ENCODE measurements at regions not wholly inside any gene's neighbourhood (a gene's known extent, or its start where the extent isn't known, plus 50 kb on each side); places are given as distances from the start of the nearest gene placed in this dataset.
"Not testable (repeated sequence)": the region's sequence is repeated elsewhere in the genome, so short reads cannot be mapped to it uniquely, and the experiment has no call there.

DNA sequence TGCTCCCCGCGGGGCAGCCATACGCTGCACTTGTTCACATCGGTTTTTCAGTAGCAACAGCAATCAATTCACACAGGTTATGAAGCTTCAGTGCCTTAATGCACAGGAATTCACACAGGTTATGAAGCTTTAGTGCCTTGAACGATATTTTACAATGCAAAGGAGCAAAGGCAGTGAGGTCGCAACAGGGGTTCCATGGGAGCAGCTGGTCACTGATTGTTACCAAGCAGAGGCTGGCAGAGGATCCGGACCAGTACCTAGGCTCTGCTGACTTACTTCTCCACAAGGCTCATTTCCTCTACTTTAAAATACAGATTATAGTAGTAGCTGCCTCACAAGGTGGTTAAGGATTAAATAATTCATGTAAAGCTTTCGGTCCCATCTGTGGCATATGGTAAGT is 95.2 kb upstream of the ODAD2 start:
- no peaks in the 10 kb centered on the region for H3K27me3 ChIP-seq
- H3K36me3 ChIP-seq, result peaks cover 0 to 1% (median 0%) of the 10 kb centered on the region in 4 donors
- DNase-seq, result no peak
- H3K4me3 ChIP-seq, result no peak overlapping the region
- WGBS, 2 donors, result 95 to 96% methylated on average over 8 of the region's 8 CpGs
- H3K4me1 ChIP-seq, result no peaks in the 10 kb centered on the region
- intact Hi-C loops (cut with DNase I), result no loop called here
- no peak overlapping the region for H3K27ac ChIP-seq
- no peaks in the 10 kb centered on the region for H3K9me3 ChIP-seq
- TF ChIP-seq EP300 (IDR thresholded peaks at IDR 0.05) (no peak), POLR2AphosphoS5 (IDR thresholded peaks at IDR 0.05) (no peak), POLR2A (IDR thresholded peaks at IDR 0.05) (no peak)
- TF ChIP-seq, protein P1, sequence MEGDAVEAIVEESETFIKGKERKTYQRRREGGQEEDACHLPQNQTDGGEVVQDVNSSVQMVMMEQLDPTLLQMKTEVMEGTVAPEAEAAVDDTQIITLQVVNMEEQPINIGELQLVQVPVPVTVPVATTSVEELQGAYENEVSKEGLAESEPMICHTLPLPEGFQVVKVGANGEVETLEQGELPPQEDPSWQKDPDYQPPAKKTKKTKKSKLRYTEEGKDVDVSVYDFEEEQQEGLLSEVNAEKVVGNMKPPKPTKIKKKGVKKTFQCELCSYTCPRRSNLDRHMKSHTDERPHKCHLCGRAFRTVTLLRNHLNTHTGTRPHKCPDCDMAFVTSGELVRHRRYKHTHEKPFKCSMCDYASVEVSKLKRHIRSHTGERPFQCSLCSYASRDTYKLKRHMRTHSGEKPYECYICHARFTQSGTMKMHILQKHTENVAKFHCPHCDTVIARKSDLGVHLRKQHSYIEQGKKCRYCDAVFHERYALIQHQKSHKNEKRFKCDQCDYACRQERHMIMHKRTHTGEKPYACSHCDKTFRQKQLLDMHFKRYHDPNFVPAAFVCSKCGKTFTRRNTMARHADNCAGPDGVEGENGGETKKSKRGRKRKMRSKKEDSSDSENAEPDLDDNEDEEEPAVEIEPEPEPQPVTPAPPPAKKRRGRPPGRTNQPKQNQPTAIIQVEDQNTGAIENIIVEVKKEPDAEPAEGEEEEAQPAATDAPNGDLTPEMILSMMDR (IDR thresholded peaks at IDR 0.05), result no peak

GRCh38 chr10:28091913-28092312 is 93.0 kb upstream of the ODAD2 start:
- H3K4me1 ChIP-seq, result no peaks in the 10 kb centered on the region
- no peak overlapping the region for H3K27ac ChIP-seq
- H3K36me3 ChIP-seq, result peaks cover 0 to 21% (median 1%) of the 10 kb centered on the region in 4 donors
- WGBS, 2 donors, result 94% methylated on average over 2 of the region's 2 CpGs
- no peaks in the 10 kb centered on the region for H3K27me3 ChIP-seq
- H3K9me3 ChIP-seq, result no peaks in the 10 kb centered on the region
- DNase-seq, result no peak
- TF ChIP-seq, protein P1 (IDR thresholded peaks at IDR 0.05), result no peak
- no peak for TF ChIP-seq EP300 (IDR thresholded peaks at IDR 0.05)
- TF ChIP-seq POLR2AphosphoS5 (IDR thresholded peaks at IDR 0.05), result no peak
- TF ChIP-seq POLR2A (IDR thresholded peaks at IDR 0.05), result no peak
- no peak overlapping the region for H3K4me3 ChIP-seq
- intact Hi-C loops (cut with DNase I), result no loop called here

DNA sequence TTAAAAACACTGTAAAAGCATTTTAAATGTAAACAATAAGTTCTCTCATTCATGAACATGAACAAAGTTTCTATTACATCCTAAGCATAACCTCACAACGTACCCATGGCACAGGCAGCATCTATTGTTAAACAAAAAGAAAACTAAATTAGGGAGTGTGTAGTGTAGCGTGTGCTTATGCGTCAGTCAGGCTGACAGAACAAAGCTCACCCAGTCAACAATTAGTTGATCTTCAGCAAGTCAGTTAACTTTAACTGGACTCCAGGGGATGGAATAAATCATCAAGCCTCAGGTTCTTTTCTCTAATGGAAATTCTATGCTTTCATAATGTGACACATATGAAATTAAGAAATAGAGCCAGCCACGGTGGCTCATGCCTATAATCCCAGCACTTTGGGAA is 91.6 kb upstream of the ODAD2 start:
- intact Hi-C loops (cut with DNase I), result no loop called here
- no peaks in the 10 kb centered on the region for H3K4me1 ChIP-seq
- 92 to 95% methylated on average over 4 of the region's 4 CpGs for WGBS, 2 donors

DNA sequence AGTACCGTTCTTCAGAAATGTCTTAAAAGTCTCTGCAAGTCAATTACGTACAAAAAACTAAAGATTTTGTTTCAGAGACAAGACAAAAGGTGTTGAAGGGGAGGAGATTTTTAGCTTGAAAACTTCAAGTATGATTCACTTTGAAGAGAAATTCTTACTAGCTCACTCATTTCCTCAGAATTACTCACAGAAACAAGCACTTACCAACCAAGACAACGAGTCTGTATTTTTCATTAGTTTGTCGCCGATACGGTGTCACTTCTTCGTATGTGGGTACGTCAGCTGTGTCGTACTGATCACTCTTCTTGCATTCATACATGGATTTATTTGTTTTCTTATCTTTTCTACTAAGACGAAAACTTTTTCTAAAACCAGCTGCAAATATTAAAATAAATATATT is 90.6 kb upstream of the ODAD2 start:
- intact Hi-C loops (cut with DNase I), result no loop called here
- peaks cover 0 to 35% (median 4%) of the 10 kb centered on the region in 4 donors for H3K36me3 ChIP-seq
- no peak for DNase-seq
- H3K4me3 ChIP-seq, result no peak overlapping the region
- H3K27me3 ChIP-seq, result no peaks in the 10 kb centered on the region
- 95 to 96% methylated on average over 10 of the region's 10 CpGs for WGBS, 2 donors
- H3K4me1 ChIP-seq, result no peaks in the 10 kb centered on the region
- no peak for TF ChIP-seq POLR2A (IDR thresholded peaks at IDR 0.05)
- no peak for TF ChIP-seq POLR2AphosphoS5 (IDR thresholded peaks at IDR 0.05)
- TF ChIP-seq EP300 (IDR thresholded peaks at IDR 0.05), result no peak
- TF ChIP-seq, protein P1 (IDR thresholded peaks at IDR 0.05), result no peak
- no peaks in the 10 kb centered on the region for H3K9me3 ChIP-seq
- H3K27ac ChIP-seq, result no peak overlapping the region

More for the DNA sequence above, 91.6 kb upstream of the ODAD2 start:
- Histone ChIP-seq H3K36me3 (peaks cover 0 to 33% (median 4%) of the 10 kb centered on the region in 4 donors), H3K4me3 (no peak overlapping the region), H3K27me3 (no peaks in the 10 kb centered on the region), H3K27ac (no peak overlapping the region), H3K9me3 (no peaks in the 10 kb centered on the region)
- TF ChIP-seq POLR2A (IDR thresholded peaks at IDR 0.05), result no peak
- no peak for TF ChIP-seq POLR2AphosphoS5 (IDR thresholded peaks at IDR 0.05)
- TF ChIP-seq, protein P1 (IDR thresholded peaks at IDR 0.05), result no peak
- no peak for TF ChIP-seq EP300 (IDR thresholded peaks at IDR 0.05)
- no peak for DNase-seq

- Histone ChIP-seq H3K4me1 (no peaks in the 10 kb centered on the region), H3K36me3 (peaks cover 0 to 35% (median 4%) of the 10 kb centered on the region in 4 donors), H3K4me3 (no peak overlapping the region), H3K27me3 (no peaks in the 10 kb centered on the region), H3K9me3 (no peaks in the 10 kb centered on the region), H3K27ac (no peak overlapping the region)
- intact Hi-C loops (cut with DNase I), result no loop called here
- no peak for TF ChIP-seq POLR2A (IDR thresholded peaks at IDR 0.05)
- no peak for TF ChIP-seq EP300 (IDR thresholded peaks at IDR 0.05)
- TF ChIP-seq, protein P1 (IDR thresholded peaks at IDR 0.05), result no peak
- no peak for TF ChIP-seq POLR2AphosphoS5 (IDR thresholded peaks at IDR 0.05)
- DNase-seq, result no peak
- 94 to 96% methylated on average over 2 of the region's 2 CpGs for WGBS, 2 donors
Measured at GRCh38 chr10:28087661-28088351, 88.9 kb upstream of the ODAD2 start.

DNA sequence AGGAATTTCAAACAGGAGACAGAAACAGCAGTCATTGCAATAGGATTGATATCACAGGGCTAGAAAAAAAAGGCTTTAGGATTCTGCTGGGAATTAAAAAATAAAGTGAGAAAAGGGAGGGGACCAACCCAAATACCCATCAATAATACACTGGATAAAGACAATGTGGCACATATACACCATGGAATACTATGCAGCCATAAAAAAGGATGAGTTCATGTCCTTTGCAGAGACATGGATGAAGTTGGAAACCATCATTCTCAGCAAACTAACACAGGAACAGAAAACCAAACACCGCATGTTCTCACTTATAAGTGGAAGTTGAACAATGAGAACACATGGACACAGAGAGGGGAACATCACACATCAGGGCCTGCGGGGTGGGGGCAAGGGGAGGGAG is 86.9 kb upstream of the ODAD2 start:
- H3K27me3 ChIP-seq; H3K4me3 ChIP-seq; DNase-seq; H3K4me1 ChIP-seq; intact Hi-C loops (cut with DNase I); H3K9me3 ChIP-seq; H3K27ac ChIP-seq: not testable (repeated sequence)
- peaks cover 0 to 35% (median 4%) of the 10 kb centered on the region in 4 donors for H3K36me3 ChIP-seq
- 97 to 98% methylated on average over 2 of the region's 2 CpGs for WGBS, 2 donors
